Chondrocyte (in vitro differentiated cells): ENCODE measurements at regions not wholly inside any gene's neighbourhood (a gene's known extent, or its start where the extent isn't known, plus 50 kb on each side); places are given as distances from the start of the nearest gene placed in this dataset.
"Not testable (repeated sequence)": the region's sequence is repeated elsewhere in the genome, so short reads cannot be mapped to it uniquely, and the experiment has no call there.

Experiments used
- DNase-seq: peaks from one replicate; pipeline ENCODE4 v3.0.0; 2021; ENCODE audit warnings: mixed read lengths, low spot score
- H3K27ac Mint-ChIP-seq: one replicate; pipeline ENCODE4 v1.8.0; 2021; ENCODE audit warnings: mild to moderate bottlenecking, moderate library complexity, mixed read lengths; ENCODE audit not compliant: unreplicated experiment
- H3K27me3 Mint-ChIP-seq: 2 replicates; pipeline ENCODE4 v1.8.0; 2021; ENCODE audit warnings: low read depth, mixed read lengths
- H3K36me3 Mint-ChIP-seq: 2 replicates; pipeline ENCODE4 v1.8.0; 2021; ENCODE audit warnings: low read depth, mixed read lengths
- H3K4me1 Mint-ChIP-seq: 2 replicates; pipeline ENCODE4 v1.8.0; 2021; ENCODE audit warnings: low read depth, mild to moderate bottlenecking, mixed read lengths
- H3K4me3 Mint-ChIP-seq: one replicate; pipeline ENCODE4 v1.8.0; 2021; ENCODE audit warnings: mild to moderate bottlenecking, moderate library complexity, mixed read lengths; ENCODE audit not compliant: unreplicated experiment
- H3K9me3 Mint-ChIP-seq: 2 replicates; pipeline ENCODE4 v1.8.0; 2021; ENCODE audit warnings: low read depth, mixed read lengths
- CTCF ChIP-seq: fragments of 200-600 bp; sonication (generic); IDR thresholded peaks from 2 replicates; pipeline ENCODE4 v1.5.0; 2021; ENCODE audit warnings: antibody characterized with exemption, mild to moderate bottlenecking, moderate library complexity

GRCh38 chr6:80508885-80509630 is 402.6 kb downstream of the BCKDHB start:
- Mint-ChIP-seq H3K4me3 (no peak overlapping the region), H3K9me3 (no peaks in the 10 kb centered on the region), H3K27ac (no peak overlapping the region), H3K4me1 (no peaks in the 10 kb centered on the region), H3K36me3 (peaks cover 2% of the 10 kb centered on the region), H3K27me3 (peaks cover 4% of the 10 kb centered on the region)
- DNase-seq: no peak
- no peak for TF ChIP-seq CTCF

GRCh38 chr6:80504882-80505281 is 398.4 kb downstream of the BCKDHB start:
- no peak for DNase-seq
- Mint-ChIP-seq H3K27ac (no peak overlapping the region), H3K4me1 (peaks cover 3% of the 10 kb centered on the region), H3K27me3 (peaks cover 14% of the 10 kb centered on the region), H3K9me3 (peaks cover 1% of the 10 kb centered on the region), H3K36me3 (peaks cover 4% of the 10 kb centered on the region), H3K4me3 (no peak overlapping the region)
- no peak for TF ChIP-seq CTCF

- H3K27ac Mint-ChIP-seq: no peak overlapping the region
- no peak for TF ChIP-seq CTCF
- peaks cover 3% of the 10 kb centered on the region for H3K9me3 Mint-ChIP-seq
- DNase-seq: no peak
- H3K4me3 Mint-ChIP-seq: no peak overlapping the region
- peaks cover 4% of the 10 kb centered on the region for H3K36me3 Mint-ChIP-seq
- peaks cover 3% of the 10 kb centered on the region for H3K4me1 Mint-ChIP-seq
- peaks cover 14% of the 10 kb centered on the region for H3K27me3 Mint-ChIP-seq
These were observed 397.2 kb downstream of the BCKDHB start for GRCh38 chr6:80503660-80504059.

- H3K4me3 Mint-ChIP-seq: no peak overlapping the region
- peaks cover 14% of the 10 kb centered on the region for H3K27me3 Mint-ChIP-seq
- H3K36me3 Mint-ChIP-seq: peaks cover 4% of the 10 kb centered on the region
- peaks cover 3% of the 10 kb centered on the region for H3K4me1 Mint-ChIP-seq
- H3K27ac Mint-ChIP-seq: no peak overlapping the region
- DNase-seq: no peak
- TF ChIP-seq CTCF: no peak
- H3K9me3 Mint-ChIP-seq: peaks cover 3% of the 10 kb centered on the region
These were observed 396.4 kb downstream of the BCKDHB start for GRCh38 chr6:80502871-80503270.

- Mint-ChIP-seq H3K27me3 (peaks cover 14% of the 10 kb centered on the region), H3K9me3 (peaks cover 7% of the 10 kb centered on the region), H3K27ac (no peak overlapping the region), H3K4me1 (peaks cover 8% of the 10 kb centered on the region), H3K4me3 (no peak overlapping the region), H3K36me3 (peaks cover 7% of the 10 kb centered on the region)
- no peak for TF ChIP-seq CTCF
- DNase-seq: no peak
These were observed 395.2 kb downstream of the BCKDHB start for GRCh38 chr6:80501636-80502035.

GRCh38 chr6:80497696-80498486 is 391.4 kb downstream of the BCKDHB start:
- not testable (repeated sequence) for H3K4me1 Mint-ChIP-seq, H3K36me3 Mint-ChIP-seq, H3K27ac Mint-ChIP-seq, H3K27me3 Mint-ChIP-seq, DNase-seq, H3K4me3 Mint-ChIP-seq
- peaks cover 17% of the 10 kb centered on the region for H3K9me3 Mint-ChIP-seq
